ENCODE measurements at regions not wholly inside any gene's neighbourhood (a gene's known extent, or its start where the extent isn't known, plus 50 kb on each side); places are given as distances from the start of the nearest gene placed in this dataset.

- TF ChIP-seq, protein P1, sequence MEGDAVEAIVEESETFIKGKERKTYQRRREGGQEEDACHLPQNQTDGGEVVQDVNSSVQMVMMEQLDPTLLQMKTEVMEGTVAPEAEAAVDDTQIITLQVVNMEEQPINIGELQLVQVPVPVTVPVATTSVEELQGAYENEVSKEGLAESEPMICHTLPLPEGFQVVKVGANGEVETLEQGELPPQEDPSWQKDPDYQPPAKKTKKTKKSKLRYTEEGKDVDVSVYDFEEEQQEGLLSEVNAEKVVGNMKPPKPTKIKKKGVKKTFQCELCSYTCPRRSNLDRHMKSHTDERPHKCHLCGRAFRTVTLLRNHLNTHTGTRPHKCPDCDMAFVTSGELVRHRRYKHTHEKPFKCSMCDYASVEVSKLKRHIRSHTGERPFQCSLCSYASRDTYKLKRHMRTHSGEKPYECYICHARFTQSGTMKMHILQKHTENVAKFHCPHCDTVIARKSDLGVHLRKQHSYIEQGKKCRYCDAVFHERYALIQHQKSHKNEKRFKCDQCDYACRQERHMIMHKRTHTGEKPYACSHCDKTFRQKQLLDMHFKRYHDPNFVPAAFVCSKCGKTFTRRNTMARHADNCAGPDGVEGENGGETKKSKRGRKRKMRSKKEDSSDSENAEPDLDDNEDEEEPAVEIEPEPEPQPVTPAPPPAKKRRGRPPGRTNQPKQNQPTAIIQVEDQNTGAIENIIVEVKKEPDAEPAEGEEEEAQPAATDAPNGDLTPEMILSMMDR (conservative IDR thresholded peaks at IDR 0.05): no peak
- WGBS (ENCODE audit: extremely low coverage, insufficient read length, low lambda C conversion rate): no CpG with 5 or more reads among the region's 9 CpGs
Measured at GRCh38 chr1:56414728-56415224, 164.6 kb downstream of the PLPP3 start.

More at GRCh38 chr1:56414728-56415224, 164.6 kb downstream of the PLPP3 start:
- H3K79me1 ChIP-seq (ENCODE audit: insufficient read depth, low read depth, low read length, poor library complexity, severe bottlenecking): no peaks in the 10 kb centered on the region
- H2BK5ac ChIP-seq (ENCODE audit: insufficient read length, low read length): no peak overlapping the region
- no peak overlapping the region for H4K8ac ChIP-seq (replicated peaks; ENCODE audit: insufficient read length, low read depth, low read length)
- no peak overlapping the region for H3K14ac ChIP-seq (ENCODE audit: insufficient read depth, low read length)
- no peak overlapping the region for H3K56ac ChIP-seq (ENCODE audit: insufficient read length, low read depth, low read length)
- no peak overlapping the region for H2BK12ac ChIP-seq (ENCODE audit: insufficient read length, low read depth, low read length)
- no peak overlapping the region for H3K4me2 ChIP-seq (ENCODE audit: insufficient read depth, insufficient read length, low read length)
- H3K9me3 ChIP-seq (ENCODE audit: control insufficient read depth, low read depth, low read length): no peaks in the 10 kb centered on the region
- no peak overlapping the region for H3K27ac ChIP-seq (ENCODE audit: insufficient read length, low read depth, low read length)
- no peaks in the 10 kb centered on the region for H4K20me1 ChIP-seq (ENCODE audit: control insufficient read depth, insufficient read depth, insufficient read length)
- no peak for DNase-seq
- no peak overlapping the region for H2BK120ac ChIP-seq (ENCODE audit: low read depth, low read length, poor library complexity, severe bottlenecking)
- H4K5ac ChIP-seq (ENCODE audit: insufficient read length, low read depth, low read length): no peak overlapping the region
- no peaks in the 10 kb centered on the region for H3K23me2 ChIP-seq (ENCODE audit: insufficient read length, low read depth, low read length, poor library complexity, severe bottlenecking)
- Mint-ChIP-seq H3K4me3 (no peak overlapping the region), H3K4me1 (peaks cover 37 to 39% of the 10 kb centered on the region in 2 experiments), H3K36me3 (ENCODE audit: insufficient read depth in 1 of 3, low read depth in 3 of 3) (peaks cover 0 to 8% (median 0%) of the 10 kb centered on the region in 3 experiments; a peak in 1 of 7 replicates), H3K27me3 (ENCODE audit: low read depth) (peaks cover 3% of the 10 kb centered on the region; the same call in 1 of the 2 replicates), H3K27ac (no peak overlapping the region), H3K9me3 (peaks cover 0 to 5% of the 10 kb centered on the region in 2 experiments; a peak in 1 of 5 replicates)
- no peak overlapping the region for H2BK15ac ChIP-seq (ENCODE audit: low read depth, low read length)
- H3K23ac ChIP-seq (ENCODE audit: insufficient read length, low read depth, low read length): no peak overlapping the region
- H3K4ac ChIP-seq (ENCODE audit: low read depth, low read length): no peak overlapping the region
- H3K4me1 ChIP-seq (ENCODE audit: insufficient read depth, low read length): no peaks in the 10 kb centered on the region
- no peak overlapping the region for H4K91ac ChIP-seq (ENCODE audit: insufficient read length, low read depth, low read length)
- no peak overlapping the region for H2AFZ ChIP-seq (ENCODE audit: low read length)
- H3K27me3 ChIP-seq (ENCODE audit: insufficient read depth, low read length): no peaks in the 10 kb centered on the region
- H3T11ph ChIP-seq (ENCODE audit: low read length): no peak overlapping the region
- no peak overlapping the region for H3K18ac ChIP-seq (ENCODE audit: insufficient read length, low read depth, low read length)
- H2BK20ac ChIP-seq (ENCODE audit: low read depth, low read length, poor library complexity, severe bottlenecking): no peak overlapping the region
- H3K9ac ChIP-seq (ENCODE audit: extremely low read depth, insufficient read length, low read length): no peak overlapping the region
- H2AK5ac ChIP-seq (ENCODE audit: insufficient read length, low read length): no peak overlapping the region
- H3K79me2 ChIP-seq (ENCODE audit: insufficient read depth, low read length): no peaks in the 10 kb centered on the region

Measured in H9 (cell line).